NCI-H187 (cell line): ENCODE measurements at regions not wholly inside any gene's neighbourhood (a gene's known extent, or its start where the extent isn't known, plus 50 kb on each side); places are given as distances from the start of the nearest gene placed in this dataset.
"Not testable (repeated sequence)": the region's sequence is repeated elsewhere in the genome, so short reads cannot be mapped to it uniquely, and the experiment has no call there.

Source experiments
- DNase-seq, 2 experiments: peaks; one replicate each; lab custom pipeline; 2025; lab: John Stamatoyannopoulos, UW

DNA sequence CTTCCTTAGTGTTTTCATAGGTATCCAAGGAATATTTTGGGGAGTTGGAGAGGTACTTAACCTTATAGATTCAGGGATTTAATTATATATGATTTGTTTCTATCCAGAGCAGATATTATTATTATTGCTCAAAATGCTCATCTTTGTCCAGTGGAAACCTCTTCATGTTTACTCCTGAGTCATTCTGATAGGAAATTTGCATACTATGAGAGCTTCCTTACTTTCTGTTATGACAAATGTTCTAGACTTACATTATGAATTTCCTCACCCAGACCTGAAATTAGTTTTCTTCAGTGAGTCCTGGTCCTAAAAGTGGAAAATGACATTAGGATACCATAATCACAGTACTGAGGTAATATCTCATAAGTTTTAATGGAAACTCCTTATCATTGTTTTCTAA lies 57.5 kb upstream of the PLPPR5 start:
- DNase-seq: no peak

DNA sequence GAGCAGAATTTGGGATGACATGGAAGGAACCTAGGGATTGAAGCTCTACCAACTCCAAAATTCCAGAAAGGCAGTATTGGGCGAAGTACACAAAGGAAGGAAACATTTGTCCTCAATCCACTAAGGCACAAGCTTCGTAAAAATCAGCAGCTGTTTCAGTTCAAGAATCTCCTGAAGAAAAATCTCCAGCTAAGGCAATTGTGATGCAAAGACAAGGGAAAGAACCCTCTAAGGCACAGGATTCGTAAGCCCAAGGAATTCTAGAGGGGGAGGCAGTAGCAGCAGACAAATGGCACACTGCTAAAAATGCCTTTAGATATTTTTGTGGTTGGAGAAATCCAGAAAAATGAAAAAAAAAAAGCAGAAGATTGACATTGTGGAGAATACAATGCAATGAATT lies 64.5 kb upstream of the PLPPR5 start:
- no peak for DNase-seq

DNA sequence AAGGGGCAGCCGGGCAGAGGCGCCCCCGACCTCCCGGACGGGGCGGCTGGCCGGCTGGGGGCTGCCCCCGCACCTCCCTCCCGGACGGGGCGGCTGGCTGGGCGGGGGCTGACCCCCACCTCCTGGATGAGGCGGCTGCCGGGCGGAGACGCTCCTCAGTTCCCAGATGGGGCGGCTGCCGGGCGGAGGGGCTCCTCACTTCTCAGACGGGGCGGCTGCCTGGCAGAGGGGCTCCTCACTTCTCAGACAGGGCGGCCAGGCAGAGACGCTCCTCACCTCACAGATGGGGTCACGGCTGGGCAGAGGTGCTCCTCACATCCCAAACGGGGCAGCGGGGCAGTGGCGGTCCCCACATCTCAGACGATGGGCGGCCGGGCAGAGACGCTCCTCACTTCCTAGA lies 73.9 kb upstream of the PLPPR5 start:
- DNase-seq: not testable (repeated sequence)

DNA sequence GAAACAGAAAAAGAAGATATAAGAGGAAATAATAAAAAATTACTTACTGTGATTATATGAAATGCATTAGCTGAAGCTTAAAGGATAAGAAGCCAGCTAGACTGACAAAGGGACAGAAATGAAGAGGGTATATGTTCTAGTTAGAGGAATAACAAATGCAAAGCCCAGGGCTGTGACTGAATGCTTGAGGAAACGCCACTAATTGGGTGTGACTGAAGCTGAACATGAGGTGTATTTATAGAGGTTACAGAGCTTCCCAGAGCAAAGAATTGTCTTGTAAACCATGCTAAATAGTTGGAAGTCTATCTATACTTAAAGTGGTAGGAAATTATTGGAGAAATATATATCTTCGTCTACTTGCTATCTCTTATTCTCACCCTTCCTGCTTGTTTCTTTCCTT lies 77.7 kb upstream of the PLPPR5 start:
- DNase-seq: no peak

DNA sequence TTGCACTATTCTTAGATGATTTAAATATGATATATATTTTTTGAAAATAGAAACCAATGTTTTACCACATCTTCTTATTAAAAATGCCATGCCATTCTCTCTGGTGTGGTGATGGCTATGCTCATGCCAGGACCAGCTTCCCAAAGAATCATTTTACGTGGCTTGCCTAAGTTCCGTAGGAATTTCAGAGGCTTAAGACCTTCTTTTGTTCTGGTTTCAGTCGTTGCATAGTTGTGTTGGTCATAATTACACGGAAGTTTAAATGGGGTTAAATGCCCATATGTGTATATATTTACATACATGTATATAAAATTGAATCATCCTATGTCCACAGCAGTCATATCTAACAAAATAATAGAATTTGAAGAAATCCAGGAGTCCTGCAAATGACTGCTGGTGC lies 78.7 kb upstream of the PLPPR5 start:
- DNase-seq: no peak

DNA sequence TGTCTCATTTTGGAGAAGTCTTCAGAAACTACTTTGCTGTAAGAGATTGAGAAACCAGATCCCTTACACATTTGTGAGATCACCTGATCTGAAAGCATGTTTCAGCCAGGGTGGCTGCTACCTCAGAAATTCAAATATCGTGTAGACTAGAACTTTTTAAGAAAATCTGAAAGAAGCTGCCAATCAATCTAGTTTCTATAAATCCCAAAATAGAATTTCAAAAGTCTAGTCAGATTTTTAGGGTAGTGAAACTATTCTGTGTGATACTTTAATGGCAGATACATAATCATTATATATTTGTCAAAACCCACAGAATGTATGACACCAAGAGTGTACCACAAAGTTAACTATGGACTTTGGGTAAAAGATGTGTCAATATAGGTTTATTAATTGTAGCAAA lies 79.9 kb upstream of the PLPPR5 start:
- no peak for DNase-seq

DNA sequence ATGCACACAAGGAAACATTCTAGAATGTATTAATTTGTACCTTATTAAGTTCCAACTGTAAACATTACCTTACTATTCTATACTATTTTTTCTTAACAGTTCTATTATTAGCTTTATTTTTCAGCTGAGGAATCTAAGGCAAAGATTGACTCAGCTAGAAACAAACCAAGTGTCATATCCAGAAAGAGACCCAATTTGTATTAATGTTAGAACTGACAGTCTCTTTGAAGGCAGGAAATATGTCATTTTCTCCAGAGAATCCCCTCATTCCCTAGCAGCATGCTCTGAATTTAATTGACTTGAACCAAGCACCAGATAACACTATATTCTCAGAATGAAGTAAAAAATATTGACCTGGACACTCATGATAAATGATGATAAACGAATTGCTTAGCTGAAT lies 81.4 kb upstream of the PLPPR5 start:
- no peak for DNase-seq

DNA sequence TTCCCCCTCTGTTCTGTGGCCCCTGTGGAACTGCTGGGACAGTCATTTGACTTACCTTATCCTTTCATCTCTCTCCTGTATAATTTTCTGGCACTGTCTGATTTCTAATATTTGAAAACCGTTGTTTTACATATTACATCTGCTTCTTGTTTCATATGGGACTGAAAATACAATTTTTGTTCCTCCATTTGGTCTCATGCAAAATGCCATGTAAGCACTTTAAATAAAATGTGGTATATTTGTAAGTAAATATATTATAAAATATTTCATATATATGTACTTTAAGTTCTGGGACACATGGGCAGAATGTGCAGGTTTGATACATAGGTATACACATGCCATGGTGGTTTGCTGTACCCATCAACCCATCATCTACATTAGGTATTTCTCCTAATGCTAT lies 93.9 kb upstream of the PLPPR5 start:
- no peak for DNase-seq

DNA sequence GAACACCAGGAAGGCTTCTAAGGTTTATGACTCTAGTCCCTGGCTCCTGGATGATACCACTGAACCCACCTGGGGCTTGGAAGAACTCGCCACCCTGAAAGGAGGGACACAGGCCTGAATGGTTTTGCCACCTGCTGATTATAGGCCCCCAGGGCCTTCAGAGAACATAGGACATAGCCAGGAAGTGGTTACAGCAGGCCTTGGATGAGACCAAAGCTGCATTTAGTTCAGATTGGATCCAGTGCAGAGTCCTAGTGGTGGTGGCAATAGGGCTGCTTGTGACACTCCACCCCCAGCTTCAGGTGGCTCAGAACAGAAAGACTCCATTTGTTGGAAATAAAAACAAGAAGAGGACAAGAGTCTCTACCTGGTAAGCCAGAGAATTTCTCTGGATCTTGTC lies 101.6 kb upstream of the PLPPR5 start:
- DNase-seq: no peak

DNA sequence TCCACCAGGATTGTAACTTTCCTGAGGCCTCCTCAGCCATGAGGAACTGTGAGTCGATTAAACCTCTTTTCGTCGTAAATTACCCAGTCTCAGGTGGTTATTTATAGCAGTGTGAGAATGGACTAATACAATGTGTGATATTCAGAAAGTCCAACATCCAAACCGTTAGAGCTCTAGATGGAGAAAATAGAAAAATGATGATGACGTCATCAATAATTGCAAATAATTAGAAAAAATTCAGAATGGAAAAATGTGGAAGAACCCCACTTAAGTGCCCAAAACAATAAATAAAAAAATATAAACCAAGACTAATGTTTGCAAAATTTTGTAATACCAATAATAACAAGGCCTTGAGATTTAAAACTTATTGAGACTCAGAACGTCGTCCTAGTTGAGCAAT lies 103.0 kb upstream of the PLPPR5 start:
- no peak for DNase-seq

DNA sequence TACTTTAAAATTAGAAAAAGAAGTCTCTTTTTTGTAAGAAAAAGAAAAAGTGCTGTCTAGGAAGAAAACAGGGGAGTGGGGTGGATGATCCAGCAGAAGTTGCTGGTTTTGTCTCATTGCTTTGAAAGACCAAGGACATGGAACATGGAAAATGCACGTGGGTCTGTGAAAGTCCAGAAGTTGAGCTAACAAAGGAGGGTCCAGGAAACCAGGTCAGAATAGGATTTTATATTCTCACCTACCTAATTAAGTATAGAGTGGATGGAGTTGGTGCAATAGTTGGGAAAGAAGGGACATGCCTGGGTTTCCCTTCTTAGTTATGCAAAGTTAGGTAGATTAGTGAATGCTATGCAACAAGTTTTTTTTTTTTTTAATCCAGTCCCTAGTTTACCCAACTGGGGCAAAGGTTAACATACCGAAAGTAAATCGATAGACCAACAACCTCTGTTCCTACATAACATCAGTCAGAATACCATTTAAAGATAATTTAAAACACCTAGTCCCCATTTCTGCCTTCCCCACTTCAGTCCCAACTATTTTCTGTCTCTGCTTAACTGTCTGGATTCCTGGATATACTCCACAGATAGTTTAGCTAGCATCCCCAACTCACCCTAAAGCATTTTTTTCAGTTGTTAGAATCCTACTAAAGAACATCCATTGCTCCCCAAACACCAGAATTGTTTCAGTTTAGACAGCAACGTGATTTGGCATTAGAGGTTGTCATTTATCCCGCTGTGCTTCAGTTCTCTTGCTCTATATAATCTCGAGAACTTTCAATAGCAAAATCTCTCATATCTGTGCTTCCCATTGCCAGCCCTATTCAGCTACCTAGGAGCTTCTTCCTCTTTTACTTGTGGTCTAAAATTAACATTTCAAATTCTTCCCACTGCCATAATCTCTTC lies 105.7 kb upstream of the PLPPR5 start:
- no peak for DNase-seq

DNA sequence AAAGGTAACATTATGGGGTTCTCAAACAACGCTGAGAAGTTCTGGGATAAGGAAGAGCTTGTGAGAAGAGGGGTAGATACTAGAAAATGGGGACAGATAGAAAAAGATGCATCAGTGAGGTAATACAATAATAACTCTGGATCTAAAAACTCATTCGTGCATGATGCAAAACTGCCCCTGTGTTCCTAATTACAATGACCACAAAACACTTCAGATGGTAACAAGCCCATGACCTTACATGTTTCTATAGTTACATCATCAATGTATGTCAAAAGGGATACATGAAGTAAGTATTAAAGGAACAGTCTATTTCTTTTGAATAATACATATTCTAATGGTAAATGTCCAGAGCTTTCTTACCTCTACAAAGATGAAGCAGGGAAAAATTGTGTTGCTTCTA lies 110.6 kb upstream of the PLPPR5 start:
- DNase-seq: no peak

DNA sequence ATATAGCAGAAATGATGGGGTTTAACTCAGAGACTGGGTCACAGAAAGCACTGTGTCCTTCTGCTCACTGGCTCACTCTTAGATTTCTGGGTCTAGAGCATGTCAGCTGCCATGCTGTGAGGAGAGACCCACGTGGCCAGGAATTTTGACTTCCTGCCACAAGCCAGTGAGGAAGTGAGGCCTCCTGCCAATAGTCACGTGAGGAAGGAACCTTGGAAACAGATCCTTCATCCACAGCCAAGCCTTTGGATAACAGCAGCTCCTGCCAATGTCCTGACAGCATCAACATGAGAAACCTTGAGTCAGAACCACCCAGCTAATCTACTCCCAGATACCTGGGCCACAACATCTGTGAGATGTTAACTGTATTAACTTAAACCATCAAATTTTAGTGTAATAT lies 114.5 kb upstream of the PLPPR5 start:
- no peak for DNase-seq

DNA sequence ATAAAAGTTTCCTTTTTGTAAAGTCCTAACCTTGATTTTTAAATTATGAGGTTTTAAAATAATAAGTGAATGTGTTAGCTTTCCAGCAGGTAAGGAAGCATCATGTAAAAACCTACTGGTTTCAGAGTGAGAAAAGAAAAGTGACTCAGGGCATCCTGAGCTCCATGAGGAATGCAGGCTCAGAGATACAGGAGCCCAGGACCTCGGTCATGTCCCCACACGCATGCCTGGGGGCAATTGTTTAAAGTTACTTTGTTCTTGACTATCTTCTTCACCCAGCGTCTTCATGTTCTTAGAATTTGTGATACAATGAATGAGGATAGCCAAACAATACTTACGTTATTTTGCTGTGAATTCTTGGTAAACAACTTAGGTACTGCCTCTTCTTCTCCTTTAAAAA lies 117.4 kb upstream of the PLPPR5 start:
- DNase-seq: no peak

DNA sequence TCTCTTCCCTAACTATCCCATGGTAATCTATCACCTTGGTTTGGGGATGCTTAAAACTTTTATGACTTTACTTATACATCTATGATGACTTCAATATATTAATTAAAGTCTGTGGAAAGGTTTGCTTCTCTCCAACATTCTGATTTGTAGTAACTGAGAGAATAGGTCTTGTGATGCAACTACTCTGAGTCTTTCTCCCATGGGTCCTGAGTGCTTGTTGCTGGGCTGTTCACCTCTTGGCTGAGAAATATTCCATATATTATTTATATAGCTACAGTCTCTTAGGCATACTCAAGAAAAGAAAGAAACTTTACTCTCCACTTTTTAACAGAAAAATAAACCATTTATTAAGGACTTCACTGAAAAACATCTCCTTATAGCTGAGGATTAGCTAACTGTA lies 119.3 kb upstream of the PLPPR5 start:
- DNase-seq: no peak

DNA sequence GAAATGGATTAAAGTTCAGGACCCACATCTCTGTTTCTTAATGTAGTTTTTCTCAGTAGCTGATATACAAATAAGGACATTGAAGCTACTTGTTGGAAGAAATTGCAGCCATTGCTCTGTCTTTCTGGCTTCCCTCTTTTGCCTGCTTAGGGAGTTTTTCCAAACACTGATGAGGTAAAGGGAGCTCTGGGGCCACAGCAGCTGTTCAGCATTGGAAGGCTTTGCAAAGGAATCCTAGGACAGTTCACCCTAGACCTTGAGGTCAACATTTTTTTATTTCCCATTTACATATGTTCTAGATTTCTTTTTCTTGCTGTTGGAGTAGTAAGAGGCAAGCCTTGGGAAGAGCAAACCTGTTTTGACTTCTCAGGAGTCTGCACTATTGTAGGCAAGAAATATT lies 126.9 kb upstream of the PLPPR5 start:
- DNase-seq: no peak

DNA sequence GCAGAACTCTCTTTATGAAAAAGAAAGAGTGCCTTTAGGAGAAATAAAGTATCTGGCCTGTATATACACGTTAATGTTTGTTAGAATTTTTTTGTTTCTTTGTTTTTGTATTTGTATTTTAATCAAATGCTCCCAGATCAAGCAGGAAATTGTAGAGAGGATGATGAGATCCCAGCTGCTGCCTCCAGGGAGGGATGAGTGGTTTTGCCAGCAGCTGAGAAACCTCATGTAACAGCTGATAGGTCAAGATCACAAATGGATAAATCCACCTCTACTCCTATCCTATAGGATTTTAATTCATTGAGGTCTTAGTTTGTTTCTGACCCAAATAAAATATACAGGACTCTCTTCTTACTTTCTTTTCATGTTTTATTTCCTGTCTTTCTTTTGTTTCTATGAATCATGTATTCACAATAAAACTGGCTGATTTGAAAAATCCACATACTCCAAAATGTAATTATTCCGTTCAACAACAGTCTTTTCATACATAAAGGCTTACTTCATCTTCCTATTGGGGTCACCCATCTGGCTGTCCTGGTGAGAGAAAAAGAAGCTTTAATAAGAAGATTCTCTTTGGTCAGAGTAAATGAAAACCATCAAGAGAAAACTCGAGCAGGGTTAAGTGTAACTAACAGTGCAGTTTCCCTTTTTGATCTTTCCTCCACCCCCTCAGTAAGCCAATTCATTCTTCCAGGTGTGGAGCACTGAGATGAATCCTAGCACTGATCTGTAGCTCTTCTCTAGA lies 129.3 kb upstream of the PLPPR5 start:
- DNase-seq: no peak

DNA sequence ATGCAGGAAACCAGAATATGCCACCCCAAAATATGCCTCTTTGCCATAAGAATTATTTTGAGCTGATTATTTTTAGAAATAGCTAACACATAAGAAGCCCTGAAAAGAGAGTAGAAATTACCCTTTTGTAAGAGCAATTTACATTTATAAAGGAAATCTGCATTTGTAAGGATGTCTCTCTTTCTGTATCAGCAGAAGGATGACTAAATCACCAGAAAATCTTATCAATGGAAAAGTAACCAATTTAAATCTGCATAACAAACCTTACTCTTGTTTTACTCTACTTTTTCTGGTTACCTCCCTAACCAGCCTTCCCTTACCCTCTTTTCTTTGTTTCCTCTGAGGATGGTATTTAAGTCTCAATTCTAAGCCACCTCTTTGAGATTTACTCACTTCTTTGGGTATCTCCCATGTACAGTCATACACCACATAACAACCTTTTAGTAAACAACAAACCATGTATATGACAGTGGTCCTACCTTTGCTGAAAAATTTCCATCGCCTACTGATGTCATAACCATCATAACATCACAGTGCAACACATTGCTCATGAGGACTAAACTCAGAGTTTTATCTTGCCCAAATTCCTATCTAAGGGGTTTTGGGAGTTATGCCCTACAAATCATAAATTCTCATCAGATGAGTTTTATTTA lies 126.6 kb upstream of the PLPPR4 start:
- DNase-seq: no peak

DNA sequence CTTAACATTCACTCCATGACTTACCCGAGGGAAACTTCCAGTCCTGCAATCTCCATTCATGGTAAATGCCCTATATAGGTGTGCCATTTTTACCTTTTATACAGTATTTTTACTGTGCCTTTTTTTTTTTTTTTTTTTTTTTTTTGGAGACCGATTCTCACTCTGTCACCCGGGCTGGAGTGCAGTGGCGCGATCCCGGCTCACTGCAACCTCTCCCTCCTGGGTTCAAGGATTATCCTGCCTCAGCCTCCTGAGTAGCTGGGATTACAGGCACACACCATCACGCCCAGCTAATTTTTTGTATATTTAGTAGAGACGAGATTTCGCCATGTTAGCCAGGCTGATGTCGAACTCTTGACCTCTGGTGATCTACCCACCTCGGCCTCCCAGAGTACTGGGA lies 124.4 kb upstream of the PLPPR4 start:
- no peak for DNase-seq

DNA sequence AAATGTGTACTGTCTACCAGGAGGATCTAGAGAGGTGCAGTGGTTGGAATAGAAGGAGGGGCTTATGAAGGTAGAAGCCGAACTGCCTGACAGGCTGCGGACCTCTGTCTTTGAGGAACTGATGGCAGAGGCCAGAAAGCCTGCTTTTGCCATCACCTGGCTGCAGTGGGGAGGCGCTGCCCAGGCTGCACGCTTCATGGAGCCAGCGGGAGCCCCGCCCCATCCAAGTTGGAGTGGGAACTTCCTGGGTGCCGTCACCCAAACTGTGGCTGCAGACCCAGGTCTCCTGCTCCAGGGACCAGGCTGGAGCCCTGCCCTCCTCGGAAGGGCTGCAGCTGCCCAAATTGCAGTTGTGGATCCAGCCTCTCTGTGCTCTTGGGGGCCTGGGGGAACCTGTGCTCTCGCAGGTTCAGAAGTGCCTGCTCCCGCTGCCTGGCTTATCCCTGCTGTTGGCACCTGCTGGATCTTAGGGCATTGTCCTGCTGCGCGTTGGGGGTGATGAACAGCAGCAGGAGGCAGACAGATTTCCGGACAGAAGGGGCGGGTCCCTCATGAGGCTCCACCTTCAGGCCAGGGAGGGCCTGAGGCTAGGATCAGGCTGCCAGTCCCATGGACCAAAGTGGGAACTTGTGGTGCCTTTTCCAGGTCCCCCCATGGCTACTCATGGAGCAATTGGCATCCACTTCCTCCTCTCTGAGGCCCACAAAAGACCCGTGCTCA lies 118.0 kb upstream of the PLPPR4 start:
- DNase-seq: no peak

DNA sequence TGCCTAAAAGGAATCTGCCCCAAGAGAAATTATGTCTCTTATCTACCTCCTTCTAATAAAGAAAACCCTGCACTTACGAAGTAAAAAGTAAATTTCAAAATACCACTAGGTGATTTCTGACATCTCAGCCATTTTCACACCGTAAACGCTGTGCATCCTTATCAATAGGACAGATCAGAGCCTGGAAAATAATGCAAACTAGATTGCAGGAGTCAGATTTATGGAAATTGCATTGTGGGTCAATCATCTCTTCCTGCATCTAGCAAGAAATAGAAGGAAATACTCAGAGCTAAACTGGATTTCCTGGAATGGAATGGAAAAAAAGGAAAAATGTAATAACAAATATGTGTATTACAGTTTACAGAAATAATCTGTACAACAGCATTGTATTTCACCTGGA lies 114.3 kb upstream of the PLPPR4 start:
- no peak for DNase-seq

DNA sequence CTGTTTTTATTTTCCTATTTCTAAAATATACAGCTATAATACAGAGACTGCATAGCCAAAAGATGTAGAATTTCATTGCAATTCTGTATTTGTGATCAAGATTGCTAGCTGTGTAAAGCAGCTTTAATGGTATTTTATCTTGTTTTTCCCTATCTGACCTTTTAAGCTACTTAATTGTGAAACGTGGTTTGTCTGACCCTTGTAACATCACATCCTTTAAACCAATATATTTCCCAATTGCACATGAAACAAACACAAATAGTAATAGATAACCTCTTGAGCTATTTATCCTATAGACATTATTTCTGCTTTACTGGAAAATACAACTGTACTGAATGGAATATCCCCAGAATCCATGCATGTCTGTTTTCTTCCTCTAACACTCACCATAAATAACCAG lies 112.2 kb upstream of the PLPPR4 start:
- no peak for DNase-seq
